ENCODE measurements at regions not wholly inside any gene's neighbourhood (a gene's known extent, or its start where the extent isn't known, plus 50 kb on each side); places are given as distances from the start of the nearest gene placed in this dataset.
A peak's percentile ranks its signal among the peaks of the same experiment; 100 is the strongest.

- no peaks in the 10 kb centered on the region for H3K36me3 ChIP-seq
- no peak for DNase-seq (ENCODE audit: low spot score)
- no peak overlapping the region for H3K4me3 ChIP-seq
- no peaks in the 10 kb centered on the region for H3K27me3 ChIP-seq
- no peaks in the 10 kb centered on the region for H3K4me1 ChIP-seq
- H3K27ac ChIP-seq = no peak overlapping the region
- no peaks in the 10 kb centered on the region for H3K9me3 ChIP-seq
- TF ChIP-seq, protein P1, sequence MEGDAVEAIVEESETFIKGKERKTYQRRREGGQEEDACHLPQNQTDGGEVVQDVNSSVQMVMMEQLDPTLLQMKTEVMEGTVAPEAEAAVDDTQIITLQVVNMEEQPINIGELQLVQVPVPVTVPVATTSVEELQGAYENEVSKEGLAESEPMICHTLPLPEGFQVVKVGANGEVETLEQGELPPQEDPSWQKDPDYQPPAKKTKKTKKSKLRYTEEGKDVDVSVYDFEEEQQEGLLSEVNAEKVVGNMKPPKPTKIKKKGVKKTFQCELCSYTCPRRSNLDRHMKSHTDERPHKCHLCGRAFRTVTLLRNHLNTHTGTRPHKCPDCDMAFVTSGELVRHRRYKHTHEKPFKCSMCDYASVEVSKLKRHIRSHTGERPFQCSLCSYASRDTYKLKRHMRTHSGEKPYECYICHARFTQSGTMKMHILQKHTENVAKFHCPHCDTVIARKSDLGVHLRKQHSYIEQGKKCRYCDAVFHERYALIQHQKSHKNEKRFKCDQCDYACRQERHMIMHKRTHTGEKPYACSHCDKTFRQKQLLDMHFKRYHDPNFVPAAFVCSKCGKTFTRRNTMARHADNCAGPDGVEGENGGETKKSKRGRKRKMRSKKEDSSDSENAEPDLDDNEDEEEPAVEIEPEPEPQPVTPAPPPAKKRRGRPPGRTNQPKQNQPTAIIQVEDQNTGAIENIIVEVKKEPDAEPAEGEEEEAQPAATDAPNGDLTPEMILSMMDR (IDR thresholded peaks at IDR 0.05) = no peak
These were observed 82.1 kb upstream of the CAPRIN2 start for GRCh38 chr12:30836656-30837445.

- DNase-seq (ENCODE audit: low spot score) = no peak
These were observed 80.5 kb upstream of the CAPRIN2 start for GRCh38 chr12:30835216-30835615.

GRCh38 chr12:30830751-30831150 is 76.0 kb upstream of the CAPRIN2 start:
- no peaks in the 10 kb centered on the region for H3K9me3 ChIP-seq
- no peaks in the 10 kb centered on the region for H3K4me1 ChIP-seq
- no peak overlapping the region for H3K4me3 ChIP-seq
- TF ChIP-seq, protein P1 (IDR thresholded peaks at IDR 0.05) = no peak
- H3K27ac ChIP-seq = no peak overlapping the region
- no peaks in the 10 kb centered on the region for H3K27me3 ChIP-seq
- H3K36me3 ChIP-seq = no peaks in the 10 kb centered on the region
- no peak for DNase-seq (ENCODE audit: low spot score)

More at GRCh38 chr12:30835216-30835615, 80.5 kb upstream of the CAPRIN2 start:
- TF ChIP-seq, protein P1 (IDR thresholded peaks at IDR 0.05) = no peak
- Histone ChIP-seq H3K9me3 (no peaks in the 10 kb centered on the region), H3K36me3 (no peaks in the 10 kb centered on the region), H3K27ac (no peak overlapping the region), H3K27me3 (no peaks in the 10 kb centered on the region), H3K4me3 (no peak overlapping the region), H3K4me1 (no peaks in the 10 kb centered on the region)

- no peak overlapping the region for H3K4me3 ChIP-seq
- H3K9me3 ChIP-seq = no peaks in the 10 kb centered on the region
- H3K27me3 ChIP-seq = no peaks in the 10 kb centered on the region
- no peaks in the 10 kb centered on the region for H3K4me1 ChIP-seq
- H3K27ac ChIP-seq = no peak overlapping the region
- H3K36me3 ChIP-seq = no peaks in the 10 kb centered on the region
- TF ChIP-seq, protein P1 (IDR thresholded peaks at IDR 0.05) = no peak
- DNase-seq (ENCODE audit: low spot score) = peak; percentile 23
These were observed 75.1 kb upstream of the CAPRIN2 start for GRCh38 chr12:30829876-30830275.

DNA sequence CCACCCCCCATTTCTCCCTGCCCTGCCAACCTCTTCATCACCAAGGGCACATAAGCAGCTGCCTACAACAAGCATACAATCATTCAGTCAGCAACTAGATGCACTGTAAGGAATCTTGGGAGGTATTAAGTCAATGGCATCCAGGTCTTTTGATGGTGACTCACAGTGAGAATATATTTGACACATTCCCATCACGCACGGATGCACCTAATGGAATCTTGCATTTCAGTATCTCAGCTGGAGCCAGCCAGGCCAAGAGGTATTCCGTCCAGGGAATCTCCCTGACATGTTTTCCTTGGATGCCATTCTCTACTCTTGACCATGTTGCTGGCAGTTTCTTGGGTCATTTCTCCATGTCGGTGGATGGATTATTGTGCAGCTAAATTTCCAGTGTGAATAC is 73.9 kb upstream of the CAPRIN2 start:
- Histone ChIP-seq H3K4me3 (no peak overlapping the region), H3K9me3 (no peaks in the 10 kb centered on the region), H3K4me1 (no peaks in the 10 kb centered on the region), H3K27ac (no peak overlapping the region), H3K36me3 (no peaks in the 10 kb centered on the region), H3K27me3 (no peaks in the 10 kb centered on the region)
- TF ChIP-seq, protein P1 (IDR thresholded peaks at IDR 0.05) = no peak
- no peak for DNase-seq (ENCODE audit: low spot score)

All from right atrium auricular region (tissue), 2 donors.